ENCODE measurements at regions not wholly inside any gene's neighbourhood (a gene's known extent, or its start where the extent isn't known, plus 50 kb on each side); places are given as distances from the start of the nearest gene placed in this dataset.

GRCh38 chr21:35980821-35981220, 79.5 kb downstream of the SETD4 start:
- TF ChIP-seq, protein P1, sequence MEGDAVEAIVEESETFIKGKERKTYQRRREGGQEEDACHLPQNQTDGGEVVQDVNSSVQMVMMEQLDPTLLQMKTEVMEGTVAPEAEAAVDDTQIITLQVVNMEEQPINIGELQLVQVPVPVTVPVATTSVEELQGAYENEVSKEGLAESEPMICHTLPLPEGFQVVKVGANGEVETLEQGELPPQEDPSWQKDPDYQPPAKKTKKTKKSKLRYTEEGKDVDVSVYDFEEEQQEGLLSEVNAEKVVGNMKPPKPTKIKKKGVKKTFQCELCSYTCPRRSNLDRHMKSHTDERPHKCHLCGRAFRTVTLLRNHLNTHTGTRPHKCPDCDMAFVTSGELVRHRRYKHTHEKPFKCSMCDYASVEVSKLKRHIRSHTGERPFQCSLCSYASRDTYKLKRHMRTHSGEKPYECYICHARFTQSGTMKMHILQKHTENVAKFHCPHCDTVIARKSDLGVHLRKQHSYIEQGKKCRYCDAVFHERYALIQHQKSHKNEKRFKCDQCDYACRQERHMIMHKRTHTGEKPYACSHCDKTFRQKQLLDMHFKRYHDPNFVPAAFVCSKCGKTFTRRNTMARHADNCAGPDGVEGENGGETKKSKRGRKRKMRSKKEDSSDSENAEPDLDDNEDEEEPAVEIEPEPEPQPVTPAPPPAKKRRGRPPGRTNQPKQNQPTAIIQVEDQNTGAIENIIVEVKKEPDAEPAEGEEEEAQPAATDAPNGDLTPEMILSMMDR (IDR thresholded peaks at IDR 0.05 in 4 of 5, conservative IDR thresholded peaks at IDR 0.05 in 1 of 5) = no peak
- no peak for TF ChIP-seq POLR2A (IDR thresholded peaks at IDR 0.05)
